Astrocyte (in vitro differentiated cells and primary cell): ENCODE measurements at regions not wholly inside any gene's neighbourhood (a gene's known extent, or its start where the extent isn't known, plus 50 kb on each side); places are given as distances from the start of the nearest gene placed in this dataset.

Experiments used
- CTCF ChIP-seq: IDR thresholded peaks from 2 replicates; pipeline ENCODE4 v1.5.1; 2011; ENCODE audit warnings: low read depth, mild to moderate bottlenecking, inconsistent platforms, low read length, moderate library complexity; ENCODE audit not compliant: insufficient read depth
- EZH2 ChIP-seq: IDR thresholded peaks from 2 replicates; pipeline ENCODE4 v1.6.1; 2012; ENCODE audit warnings: mild to moderate bottlenecking, low read length, inconsistent platforms; ENCODE audit not compliant: insufficient read depth

GRCh38 chr16:80441935-80442334, 98.9 kb upstream of the DYNLRB2 start:
- TF ChIP-seq EZH2 (no peak), CTCF (no peak)
